ENCODE measurements at regions not wholly inside any gene's neighbourhood (a gene's known extent, or its start where the extent isn't known, plus 50 kb on each side); places are given as distances from the start of the nearest gene placed in this dataset.

- DNase-seq (ENCODE audit: low read depth, low spot score) (no peak), ATAC-seq (no peak)
- H3K36me3 ChIP-seq (ENCODE audit: control insufficient read depth, insufficient read depth, low read length), result no peaks in the 10 kb centered on the region
- H3K4me1 ChIP-seq (ENCODE audit: control insufficient read depth, insufficient read depth, low read length), result no peaks in the 10 kb centered on the region
- POLR2A ChIA-PET, result no interaction called here
- BruUV-seq (replicated peaks), result no TSS peak
- in situ Hi-C loops (cut with HindIII; ENCODE audit: low pct_unique_long_range_greater_than_20kb, low sequenced_read_pairs) (no loop called here), intact Hi-C loops (cut with micrococcal nuclease; ENCODE audit: unreplicated experiment) (no loop called here)
- no peaks in the 10 kb centered on the region for H3K27me3 ChIP-seq (ENCODE audit: control insufficient read depth, insufficient read depth, low read length)
- CTCF ChIA-PET, result no interaction called here
- TF ChIP-seq SIN3A (IDR thresholded peaks at IDR 0.05; ENCODE audit: borderline replicate concordance, insufficient read depth, low read depth, low read length), result no peak
- no peak for TF ChIP-seq REST (IDR thresholded peaks at IDR 0.05; ENCODE audit: insufficient read depth in 1 of 2, low read depth in 2 of 2, low read length in 1 of 2)
- no peak for TF ChIP-seq POLR2AphosphoS5 (IDR thresholded peaks at IDR 0.05; ENCODE audit: low read depth, low read length)
- no peak for TF ChIP-seq TCF7L2 (IDR thresholded peaks at IDR 0.05; ENCODE audit: low read depth, low read length)
- H3K9me3 ChIP-seq (ENCODE audit: control insufficient read depth, insufficient read depth, low read depth, low read length), result no peaks in the 10 kb centered on the region
- no peak overlapping the region for H3K27ac ChIP-seq (ENCODE audit: low read length)
- H3K4me3 ChIP-seq (ENCODE audit: low read depth in 2 of 2, low read length in 2 of 2), result no peak overlapping the region
These were observed 51.8 kb upstream of the PNRC1 start for GRCh38 chr6:89028774-89029173.

- Histone ChIP-seq H3K9me3 (ENCODE audit: control insufficient read depth, insufficient read depth, low read depth, low read length) (no peaks in the 10 kb centered on the region), H3K27ac (ENCODE audit: low read length) (no peak overlapping the region), H3K4me1 (ENCODE audit: control insufficient read depth, insufficient read depth, low read length) (no peaks in the 10 kb centered on the region), H3K27me3 (ENCODE audit: control insufficient read depth, insufficient read depth, low read length) (no peaks in the 10 kb centered on the region), H3K36me3 (ENCODE audit: control insufficient read depth, insufficient read depth, low read length) (no peaks in the 10 kb centered on the region), H3K4me3 (ENCODE audit: low read depth in 2 of 2, low read length in 2 of 2) (no peak overlapping the region)
- ATAC-seq, result no peak
- CTCF ChIA-PET, result no interaction called here
- no peak for DNase-seq (ENCODE audit: low read depth, low spot score)
- BruUV-seq (replicated peaks), result no TSS peak
- TF ChIP-seq SIN3A (IDR thresholded peaks at IDR 0.05; ENCODE audit: borderline replicate concordance, insufficient read depth, low read depth, low read length) (no peak), TCF7L2 (IDR thresholded peaks at IDR 0.05; ENCODE audit: low read depth, low read length) (no peak), CTCF (IDR thresholded peaks at IDR 0.05) (no peak), REST (IDR thresholded peaks at IDR 0.05; ENCODE audit: insufficient read depth in 1 of 2, low read depth in 2 of 2, low read length in 1 of 2) (no peak), POLR2AphosphoS5 (IDR thresholded peaks at IDR 0.05; ENCODE audit: low read depth, low read length) (no peak)
- in situ Hi-C loops (cut with HindIII; ENCODE audit: low pct_unique_long_range_greater_than_20kb, low sequenced_read_pairs) (no loop called here), intact Hi-C loops (cut with micrococcal nuclease; ENCODE audit: unreplicated experiment) (no loop called here)
- POLR2A ChIA-PET, result no interaction called here
These were observed 52.8 kb upstream of the PNRC1 start for GRCh38 chr6:89027756-89028155.
